ENCODE measurements at regions not wholly inside any gene's neighbourhood (a gene's known extent, or its start where the extent isn't known, plus 50 kb on each side); places are given as distances from the start of the nearest gene placed in this dataset.

DNA sequence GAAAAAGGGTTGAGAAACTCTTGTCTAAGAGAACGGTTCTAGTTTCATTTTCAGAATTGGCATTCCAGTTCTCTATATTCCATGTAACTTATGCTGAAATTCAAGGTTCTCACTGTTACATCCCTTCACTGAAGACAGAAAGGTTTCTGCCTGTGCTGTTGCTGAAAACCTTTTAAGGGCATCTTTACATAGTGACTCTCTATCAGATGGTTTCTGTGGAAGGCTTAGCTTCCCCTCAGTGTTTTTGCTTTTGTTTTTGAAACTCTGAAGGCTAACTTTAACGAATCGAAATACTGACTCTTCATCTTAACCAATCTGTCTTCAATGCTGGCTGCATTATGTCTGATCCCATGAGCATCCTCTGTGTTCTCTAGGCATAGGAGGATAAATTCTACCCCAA is 1286.2 kb upstream of the EYS start:
- Histone ChIP-seq H3K4me3 (no peak overlapping the region), H3K9me3 (no peaks in the 10 kb centered on the region), H3K4me2 (peak overlapping the region; percentile 47), H3K27ac (no peak overlapping the region), H3K4me1 (no peaks in the 10 kb centered on the region)
- no peak for DNase-seq (ENCODE audit: low read depth in 1 of 2, low spot score in 1 of 2)
- POLR2A ChIA-PET, result no interaction called here
- CTCF ChIA-PET, result no interaction called here
- ATAC-seq, result no peak
- WGBS (ENCODE audit: missing lambda C conversion rate), result 4% methylated on average over 3 of the region's 3 CpGs
- TF ChIP-seq TFCP2L1 (CRISPR knock-in tag; IDR thresholded peaks at IDR 0.05), result no peak
- TF ChIP-seq KDM5A (IDR thresholded peaks at IDR 0.05), result no peak
- no peak for TF ChIP-seq ZFP36 (IDR thresholded peaks at IDR 0.05; ENCODE audit: borderline replicate concordance, partially characterized antibody)
- TF ChIP-seq RNF2 (IDR thresholded peaks at IDR 0.05; ENCODE audit: borderline replicate concordance, low read depth), result no peak
- TF ChIP-seq NPAS2 (CRISPR knock-in tag; IDR thresholded peaks at IDR 0.05; ENCODE audit: borderline replicate concordance), result no peak
- TF ChIP-seq FOSL2 (IDR thresholded peaks at IDR 0.05), result no peak
- TF ChIP-seq FOSL2 (CRISPR knock-in tag; IDR thresholded peaks at IDR 0.05), result no peak
- no peak for TF ChIP-seq MYC (IDR thresholded peaks at IDR 0.05; ENCODE audit: borderline replicate concordance, low read length)
- TF ChIP-seq EHF (CRISPR knock-in tag; IDR thresholded peaks at IDR 0.05), result no peak
- TF ChIP-seq FOSB (CRISPR knock-in tag; IDR thresholded peaks at IDR 0.05), result no peak
- TF ChIP-seq MAFK (IDR thresholded peaks at IDR 0.05; ENCODE audit: partially characterized antibody), result no peak
- TF ChIP-seq BHLHE40 (IDR thresholded peaks at IDR 0.05; ENCODE audit: low read depth, low read length), result no peak
- FAIRE-seq, result no peak

DNA sequence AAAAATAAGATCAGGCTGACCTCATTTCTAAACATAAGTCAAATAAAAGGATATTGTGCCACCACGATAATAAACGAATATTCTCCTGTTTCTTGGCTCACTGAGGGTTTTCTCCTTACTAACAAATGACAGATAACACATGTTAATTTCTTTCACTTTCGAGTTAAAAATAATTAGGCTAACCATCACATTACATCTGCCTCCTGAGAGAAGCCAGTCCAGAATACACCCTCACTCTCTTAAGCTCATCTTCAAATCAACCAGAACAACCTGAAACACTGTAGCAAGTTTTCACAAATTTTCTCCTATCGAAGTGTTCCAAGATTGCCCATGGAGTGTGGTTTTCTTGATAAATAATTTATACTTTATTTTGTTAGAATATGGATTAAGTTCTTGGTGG is 1285.6 kb upstream of the EYS start:
- WGBS (ENCODE audit: missing lambda C conversion rate), result 16% methylated on average over 4 of the region's 4 CpGs
- CTCF ChIA-PET, result no interaction called here
- no peak for FAIRE-seq

More for the DNA sequence above, 1285.6 kb upstream of the EYS start:
- Histone ChIP-seq H3K4me3 (no peak overlapping the region), H3K27ac (no peak overlapping the region), H3K4me1 (no peaks in the 10 kb centered on the region), H3K4me2 (peak overlapping the region; percentile 47), H3K9me3 (no peaks in the 10 kb centered on the region)
- POLR2A ChIA-PET, result no interaction called here
- TF ChIP-seq, protein P1, sequence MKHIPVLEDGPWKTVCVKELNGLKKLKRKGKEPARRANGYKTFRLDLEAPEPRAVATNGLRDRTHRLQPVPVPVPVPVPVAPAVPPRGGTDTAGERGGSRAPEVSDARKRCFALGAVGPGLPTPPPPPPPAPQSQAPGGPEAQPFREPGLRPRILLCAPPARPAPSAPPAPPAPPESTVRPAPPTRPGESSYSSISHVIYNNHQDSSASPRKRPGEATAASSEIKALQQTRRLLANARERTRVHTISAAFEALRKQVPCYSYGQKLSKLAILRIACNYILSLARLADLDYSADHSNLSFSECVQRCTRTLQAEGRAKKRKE (CRISPR knock-in tag; IDR thresholded peaks at IDR 0.05; ENCODE audit: low read depth), result no peak
- TF ChIP-seq RAD21 (conservative IDR thresholded peaks at IDR 0.05 in 1 of 2, IDR thresholded peaks at IDR 0.05 in 1 of 2) (no peak), RFX5 (IDR thresholded peaks at IDR 0.05) (no peak), ESRRA (IDR thresholded peaks at IDR 0.05; ENCODE audit: borderline replicate concordance, low read length) (no peak), FOXS1 (CRISPR knock-in tag; IDR thresholded peaks at IDR 0.05) (no peak), ZFP36 (IDR thresholded peaks at IDR 0.05; ENCODE audit: borderline replicate concordance, partially characterized antibody) (no peak), CBX2 (IDR thresholded peaks at IDR 0.05; ENCODE audit: borderline replicate concordance, low read depth) (no peak), CEBPB (IDR thresholded peaks at IDR 0.05) (no peak), EHF (CRISPR knock-in tag; IDR thresholded peaks at IDR 0.05) (no peak), SREBF2 (IDR thresholded peaks at IDR 0.05) (no peak), POLR2A (IDR thresholded peaks at IDR 0.05; ENCODE audit: low read length) (no peak), ZC3H11A (IDR thresholded peaks at IDR 0.05) (no peak), NPAS2 (CRISPR knock-in tag; IDR thresholded peaks at IDR 0.05; ENCODE audit: borderline replicate concordance) (no peak), ZSCAN20 (CRISPR knock-in tag; IDR thresholded peaks at IDR 0.05) (no peak), CHD4 (IDR thresholded peaks at IDR 0.05; ENCODE audit: borderline replicate concordance) (no peak), CHD2 (IDR thresholded peaks at IDR 0.05; ENCODE audit: low read length, partially characterized antibody) (no peak)
- TF ChIP-seq, protein P2, sequence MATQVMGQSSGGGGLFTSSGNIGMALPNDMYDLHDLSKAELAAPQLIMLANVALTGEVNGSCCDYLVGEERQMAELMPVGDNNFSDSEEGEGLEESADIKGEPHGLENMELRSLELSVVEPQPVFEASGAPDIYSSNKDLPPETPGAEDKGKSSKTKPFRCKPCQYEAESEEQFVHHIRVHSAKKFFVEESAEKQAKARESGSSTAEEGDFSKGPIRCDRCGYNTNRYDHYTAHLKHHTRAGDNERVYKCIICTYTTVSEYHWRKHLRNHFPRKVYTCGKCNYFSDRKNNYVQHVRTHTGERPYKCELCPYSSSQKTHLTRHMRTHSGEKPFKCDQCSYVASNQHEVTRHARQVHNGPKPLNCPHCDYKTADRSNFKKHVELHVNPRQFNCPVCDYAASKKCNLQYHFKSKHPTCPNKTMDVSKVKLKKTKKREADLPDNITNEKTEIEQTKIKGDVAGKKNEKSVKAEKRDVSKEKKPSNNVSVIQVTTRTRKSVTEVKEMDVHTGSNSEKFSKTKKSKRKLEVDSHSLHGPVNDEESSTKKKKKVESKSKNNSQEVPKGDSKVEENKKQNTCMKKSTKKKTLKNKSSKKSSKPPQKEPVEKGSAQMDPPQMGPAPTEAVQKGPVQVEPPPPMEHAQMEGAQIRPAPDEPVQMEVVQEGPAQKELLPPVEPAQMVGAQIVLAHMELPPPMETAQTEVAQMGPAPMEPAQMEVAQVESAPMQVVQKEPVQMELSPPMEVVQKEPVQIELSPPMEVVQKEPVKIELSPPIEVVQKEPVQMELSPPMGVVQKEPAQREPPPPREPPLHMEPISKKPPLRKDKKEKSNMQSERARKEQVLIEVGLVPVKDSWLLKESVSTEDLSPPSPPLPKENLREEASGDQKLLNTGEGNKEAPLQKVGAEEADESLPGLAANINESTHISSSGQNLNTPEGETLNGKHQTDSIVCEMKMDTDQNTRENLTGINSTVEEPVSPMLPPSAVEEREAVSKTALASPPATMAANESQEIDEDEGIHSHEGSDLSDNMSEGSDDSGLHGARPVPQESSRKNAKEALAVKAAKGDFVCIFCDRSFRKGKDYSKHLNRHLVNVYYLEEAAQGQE (IDR thresholded peaks at IDR 0.05), result no peak
- TF ChIP-seq, protein P3, sequence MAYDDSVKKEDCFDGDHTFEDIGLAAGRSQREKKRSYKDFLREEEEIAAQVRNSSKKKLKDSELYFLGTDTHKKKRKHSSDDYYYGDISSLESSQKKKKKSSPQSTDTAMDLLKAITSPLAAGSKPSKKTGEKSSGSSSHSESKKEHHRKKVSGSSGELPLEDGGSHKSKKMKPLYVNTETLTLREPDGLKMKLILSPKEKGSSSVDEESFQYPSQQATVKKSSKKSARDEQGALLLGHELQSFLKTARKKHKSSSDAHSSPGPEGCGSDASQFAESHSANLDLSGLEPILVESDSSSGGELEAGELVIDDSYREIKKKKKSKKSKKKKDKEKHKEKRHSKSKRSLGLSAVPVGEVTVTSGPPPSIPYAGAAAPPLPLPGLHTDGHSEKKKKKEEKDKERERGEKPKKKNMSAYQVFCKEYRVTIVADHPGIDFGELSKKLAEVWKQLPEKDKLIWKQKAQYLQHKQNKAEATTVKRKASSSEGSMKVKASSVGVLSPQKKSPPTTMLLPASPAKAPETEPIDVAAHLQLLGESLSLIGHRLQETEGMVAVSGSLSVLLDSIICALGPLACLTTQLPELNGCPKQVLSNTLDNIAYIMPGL (CRISPR knock-in tag; IDR thresholded peaks at IDR 0.05; ENCODE audit: borderline replicate concordance), result no peak
- TF ChIP-seq, protein P4, sequence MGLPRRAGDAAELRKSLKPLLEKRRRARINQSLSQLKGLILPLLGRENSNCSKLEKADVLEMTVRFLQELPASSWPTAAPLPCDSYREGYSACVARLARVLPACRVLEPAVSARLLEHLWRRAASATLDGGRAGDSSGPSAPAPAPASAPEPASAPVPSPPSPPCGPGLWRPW (IDR thresholded peaks at IDR 0.05), result no peak
- TF ChIP-seq, protein P5, sequence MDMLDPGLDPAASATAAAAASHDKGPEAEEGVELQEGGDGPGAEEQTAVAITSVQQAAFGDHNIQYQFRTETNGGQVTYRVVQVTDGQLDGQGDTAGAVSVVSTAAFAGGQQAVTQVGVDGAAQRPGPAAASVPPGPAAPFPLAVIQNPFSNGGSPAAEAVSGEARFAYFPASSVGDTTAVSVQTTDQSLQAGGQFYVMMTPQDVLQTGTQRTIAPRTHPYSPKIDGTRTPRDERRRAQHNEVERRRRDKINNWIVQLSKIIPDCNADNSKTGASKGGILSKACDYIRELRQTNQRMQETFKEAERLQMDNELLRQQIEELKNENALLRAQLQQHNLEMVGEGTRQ (IDR thresholded peaks at IDR 0.05), result no peak
- DNase-seq (ENCODE audit: low read depth in 1 of 2, low spot score in 1 of 2) (no peak), ATAC-seq (no peak)

All from A549 (cell line).